GM19328 (cell line): ENCODE measurements at regions not wholly inside any gene's neighbourhood (a gene's known extent, or its start where the extent isn't known, plus 50 kb on each side); places are given as distances from the start of the nearest gene placed in this dataset.
"Not testable (repeated sequence)": the region's sequence is repeated elsewhere in the genome, so short reads cannot be mapped to it uniquely, and the experiment has no call there.

ENCODE experiments used
- ATAC-seq: cut with Tn5 transposase; IDR thresholded peaks from one replicate; pipeline ENCODE4 v1.9.1; 2021; ENCODE audit warnings: mild to moderate bottlenecking, moderate library complexity; ENCODE audit not compliant: unreplicated experiment

- no peak for ATAC-seq
Observed at GRCh38 chr7:81236560-81236959, 317.7 kb upstream of the SEMA3C start.

- no peak for ATAC-seq
Observed at GRCh38 chr7:81235997-81236396, 317.1 kb upstream of the SEMA3C start.

- ATAC-seq = no peak
Observed at GRCh38 chr7:81234896-81235295, 316.0 kb upstream of the SEMA3C start.

- ATAC-seq = no peak
Observed at GRCh38 chr7:81233208-81233940, 314.5 kb upstream of the SEMA3C start.

- ATAC-seq = no peak
Observed at GRCh38 chr7:81232084-81232799, 313.4 kb upstream of the SEMA3C start.

- ATAC-seq = no peak
Observed at GRCh38 chr7:81231301-81231838, 312.5 kb upstream of the SEMA3C start.

- no peak for ATAC-seq
Observed at GRCh38 chr7:81226234-81226633, 307.4 kb upstream of the SEMA3C start.

- not testable (repeated sequence) for ATAC-seq
Observed at GRCh38 chr7:81222692-81223091, 303.8 kb upstream of the SEMA3C start.

GRCh38 chr7:81221527-81222217 lies 302.8 kb upstream of the SEMA3C start:
- ATAC-seq = no peak

- no peak for ATAC-seq
Observed at GRCh38 chr7:81218480-81219106, 299.7 kb upstream of the SEMA3C start.

GRCh38 chr7:81213394-81213793 lies 294.5 kb upstream of the SEMA3C start:
- ATAC-seq = no peak

- ATAC-seq = no peak
Observed at GRCh38 chr7:81211934-81212320, 293.1 kb upstream of the SEMA3C start.

GRCh38 chr7:81211204-81211933 lies 292.5 kb upstream of the SEMA3C start:
- ATAC-seq = no peak

GRCh38 chr7:81210137-81211064 lies 291.6 kb upstream of the SEMA3C start:
- ATAC-seq = no peak

- no peak for ATAC-seq
Observed at GRCh38 chr7:81209059-81209458, 290.2 kb upstream of the SEMA3C start.

GRCh38 chr7:81207801-81208200 lies 288.9 kb upstream of the SEMA3C start:
- no peak for ATAC-seq

GRCh38 chr7:81206667-81207360 lies 288.0 kb upstream of the SEMA3C start:
- ATAC-seq = no peak

GRCh38 chr7:81206217-81206616 lies 287.4 kb upstream of the SEMA3C start:
- no peak for ATAC-seq

GRCh38 chr7:81201188-81201587 lies 282.3 kb upstream of the SEMA3C start:
- ATAC-seq = no peak
